ENCODE measurements at regions not wholly inside any gene's neighbourhood (a gene's known extent, or its start where the extent isn't known, plus 50 kb on each side); places are given as distances from the start of the nearest gene placed in this dataset.

GRCh38 chr15:31486506-31486905, 159.9 kb downstream of the KLF13 start:
- no peak for TF ChIP-seq CTCF (IDR thresholded peaks at IDR 0.05; ENCODE audit: low read depth, low read length)
- DNase-seq (ENCODE audit: extremely low read depth, low read depth), result no peak

GRCh38 chr15:31486906-31487695, 160.5 kb downstream of the KLF13 start:
- TF ChIP-seq CTCF (IDR thresholded peaks at IDR 0.05; ENCODE audit: low read depth, low read length), result no peak
- DNase-seq (ENCODE audit: extremely low read depth, low read depth), result no peak

- no peak for TF ChIP-seq CTCF (IDR thresholded peaks at IDR 0.05; ENCODE audit: low read depth, low read length)
- no peak for DNase-seq (ENCODE audit: extremely low read depth, low read depth)
Measured at GRCh38 chr15:31487811-31488436, 161.3 kb downstream of the KLF13 start.

- peak; percentile 78 for DNase-seq (ENCODE audit: extremely low read depth, low read depth)
- peak; percentile 86 for TF ChIP-seq CTCF (IDR thresholded peaks at IDR 0.05; ENCODE audit: low read depth, low read length)
Measured at GRCh38 chr15:31488437-31489204, 162.0 kb downstream of the KLF13 start.

DNA sequence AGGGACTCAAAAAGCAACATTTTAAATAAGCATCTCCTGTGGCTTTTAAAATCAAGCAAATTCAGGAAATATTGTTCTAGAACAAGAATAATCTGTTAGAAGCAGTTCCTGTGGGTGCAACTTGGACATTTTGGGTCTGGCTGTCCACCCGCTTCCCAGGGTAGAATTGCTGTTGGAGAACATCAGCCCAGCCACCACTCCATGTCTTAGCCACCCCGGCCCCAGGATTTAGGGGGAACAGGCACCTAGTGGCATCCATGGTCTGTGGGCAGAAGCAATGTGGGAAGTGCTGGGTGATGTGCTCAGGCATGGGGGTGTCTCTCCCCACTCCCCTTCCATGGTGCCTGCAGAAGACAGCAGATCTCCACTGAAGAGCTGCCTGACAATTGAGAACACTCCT, 162.6 kb downstream of the KLF13 start:
- no peak for TF ChIP-seq CTCF (IDR thresholded peaks at IDR 0.05; ENCODE audit: low read depth, low read length)
- no peak for DNase-seq (ENCODE audit: extremely low read depth, low read depth)

GRCh38 chr15:31489801-31490646, 163.4 kb downstream of the KLF13 start:
- TF ChIP-seq CTCF (IDR thresholded peaks at IDR 0.05; ENCODE audit: low read depth, low read length), result peak; percentile 90
- no peak for DNase-seq (ENCODE audit: extremely low read depth, low read depth)

All from AG09319 (cell line).